ENCODE measurements at regions not wholly inside any gene's neighbourhood (a gene's known extent, or its start where the extent isn't known, plus 50 kb on each side); places are given as distances from the start of the nearest gene placed in this dataset.

DNA sequence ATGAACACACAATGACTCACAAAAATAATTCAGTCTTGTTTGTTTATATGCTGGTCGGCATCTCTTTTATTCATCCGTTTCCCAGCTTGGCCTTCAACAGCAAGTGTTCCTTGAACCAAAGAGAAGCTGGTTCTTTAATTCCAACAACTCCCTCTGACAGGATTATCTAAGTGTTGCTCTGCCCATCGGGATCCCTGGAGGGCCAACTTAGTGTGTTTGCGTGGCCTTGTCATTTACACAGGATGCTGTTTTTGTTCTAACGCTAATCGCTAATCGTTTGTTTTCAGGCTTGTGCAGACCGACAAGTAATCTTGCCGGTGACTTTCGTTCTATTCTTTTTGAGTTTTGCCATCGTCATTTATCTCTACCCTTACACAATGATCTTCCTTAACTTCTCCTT is 267.4 kb upstream of the EXOC2 start:
- no peak for TF ChIP-seq CTCF (IDR thresholded peaks at IDR 0.05)
- no peak for TF ChIP-seq SMC3 (IDR thresholded peaks at IDR 0.05; ENCODE audit: low read depth, low read length)
- no peak for TF ChIP-seq MEF2A (IDR thresholded peaks at IDR 0.05; ENCODE audit: borderline replicate concordance, low read depth)
- TF ChIP-seq USF2 (IDR thresholded peaks at IDR 0.05; ENCODE audit: borderline replicate concordance, low read depth, low read length): no peak
- no peak for TF ChIP-seq RXRA (IDR thresholded peaks at IDR 0.05; ENCODE audit: borderline replicate concordance, low read depth)
- TF ChIP-seq EP300 (IDR thresholded peaks at IDR 0.05; ENCODE audit: borderline replicate concordance in 1 of 2, low read depth in 1 of 2, low read length in 1 of 2): no peak
- TF ChIP-seq SIN3A (IDR thresholded peaks at IDR 0.05; ENCODE audit: borderline replicate concordance, low read depth, low read length): no peak

Data from SK-N-SH (cell line).